DOHH2 (cell line): ENCODE measurements at regions not wholly inside any gene's neighbourhood (a gene's known extent, or its start where the extent isn't known, plus 50 kb on each side); places are given as distances from the start of the nearest gene placed in this dataset.

Experiments used
- CTCF ChIP-seq: fragments of 200-600 bp; sonication (generic); IDR thresholded peaks from one replicate; pipeline ENCODE4 v1.5.1; 2014; ENCODE audit warnings: antibody characterized with exemption, mild to moderate bottlenecking, low read depth, low read length; ENCODE audit not compliant: poor library complexity, severe bottlenecking
- EZH2phosphoT487 ChIP-seq: fragments of 200-600 bp; sonication (generic); IDR thresholded peaks from 2 replicates; pipeline ENCODE4 v1.6.1; 2017; ENCODE audit warnings: borderline replicate concordance, mild to moderate bottlenecking, antibody characterized with exemption, low read length, moderate library complexity, mixed read lengths

- TF ChIP-seq CTCF (no peak), EZH2phosphoT487 (no peak)
Observed at GRCh38 chr6:12509060-12509459, 207.5 kb upstream of the PHACTR1 start.
